ENCODE measurements at regions not wholly inside any gene's neighbourhood (a gene's known extent, or its start where the extent isn't known, plus 50 kb on each side); places are given as distances from the start of the nearest gene placed in this dataset.

DNA sequence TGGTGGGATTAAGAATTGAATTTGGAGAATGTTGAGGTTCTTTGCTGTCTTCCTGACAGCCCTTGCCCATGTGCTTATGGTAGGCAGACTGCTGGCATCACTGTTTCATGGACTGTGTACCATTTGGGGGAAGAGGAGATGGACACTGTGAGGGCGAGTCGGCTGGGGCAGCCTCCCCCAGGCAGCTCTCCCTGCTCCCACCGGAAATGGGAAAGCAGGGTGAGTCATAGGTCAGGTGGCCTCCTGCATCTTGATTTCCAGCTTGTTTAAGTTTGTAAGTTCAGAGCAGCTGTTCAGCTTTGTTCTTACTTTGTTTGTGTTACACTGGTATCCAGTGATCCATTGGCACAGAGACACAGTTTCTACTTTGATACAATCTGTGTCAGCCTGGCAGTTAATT, 87.2 kb upstream of the CNIH3 start:
- H3K4me1 Mint-ChIP-seq = no peaks in the 10 kb centered on the region
- no peaks in the 10 kb centered on the region for H3K9me3 Mint-ChIP-seq
- DNase-seq (no peak), ATAC-seq (ENCODE audit: low read depth in 2 of 2) (no peak)
- no peak overlapping the region for H3K4me3 Mint-ChIP-seq
- H3K36me3 Mint-ChIP-seq = no peaks in the 10 kb centered on the region
- H3K27me3 Mint-ChIP-seq = peaks cover 0 to 11% (median 10%) of the 10 kb centered on the region in 3 donors
- no peak overlapping the region for H3K27ac Mint-ChIP-seq

GRCh38 chr1:224529844-224530243, 86.3 kb upstream of the CNIH3 start:
- Mint-ChIP-seq H3K4me1 (no peaks in the 10 kb centered on the region), H3K9me3 (no peaks in the 10 kb centered on the region), H3K27me3 (peaks cover 0 to 11% (median 10%) of the 10 kb centered on the region in 3 donors), H3K36me3 (no peaks in the 10 kb centered on the region), H3K27ac (no peak overlapping the region), H3K4me3 (no peak overlapping the region)
- DNase-seq (no peak), ATAC-seq (ENCODE audit: low read depth in 2 of 2) (no peak)

DNA sequence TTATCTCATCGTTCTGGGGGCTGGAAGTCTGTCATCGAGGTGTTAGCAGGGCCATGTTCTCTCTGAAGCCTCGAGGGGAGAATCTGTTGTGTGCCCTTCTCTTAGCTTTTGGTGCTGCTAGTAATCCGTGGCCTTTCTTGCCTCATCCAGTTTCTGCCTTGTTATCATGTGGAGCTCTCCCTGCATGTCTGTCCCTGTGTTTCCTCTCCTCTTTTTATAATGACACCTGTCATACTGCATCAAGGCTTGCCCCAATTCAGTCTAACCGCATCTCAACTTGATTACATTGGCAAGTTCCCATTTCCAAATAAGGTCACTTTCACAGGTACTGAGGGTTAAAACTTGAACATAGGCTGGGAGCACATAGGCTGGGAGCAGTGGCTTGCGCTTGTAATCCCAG, 82.6 kb upstream of the CNIH3 start:
- peaks cover 0 to 11% (median 10%) of the 10 kb centered on the region in 3 donors for H3K27me3 Mint-ChIP-seq
- H3K9me3 Mint-ChIP-seq = no peaks in the 10 kb centered on the region

GRCh38 chr1:224534731-224535130, 81.4 kb upstream of the CNIH3 start:
- no peak for ATAC-seq (ENCODE audit: low read depth in 2 of 2)
- Mint-ChIP-seq H3K4me1 (no peaks in the 10 kb centered on the region), H3K9me3 (no peaks in the 10 kb centered on the region)

More for the DNA sequence above, 82.6 kb upstream of the CNIH3 start:
- DNase-seq = no peak
- Mint-ChIP-seq H3K27ac (no peak overlapping the region), H3K4me1 (no peaks in the 10 kb centered on the region), H3K4me3 (no peak overlapping the region), H3K36me3 (no peaks in the 10 kb centered on the region)
- no peak for ATAC-seq (ENCODE audit: low read depth in 2 of 2)

GRCh38 chr1:224535641-224536040, 80.5 kb upstream of the CNIH3 start:
- H3K4me1 Mint-ChIP-seq = no peaks in the 10 kb centered on the region
- no peaks in the 10 kb centered on the region for H3K9me3 Mint-ChIP-seq
- peaks cover 0 to 24% (median 16%) of the 10 kb centered on the region in 3 donors for H3K27me3 Mint-ChIP-seq
- ATAC-seq (ENCODE audit: low read depth in 2 of 2) (no peak), DNase-seq (no peak)
- no peak overlapping the region for H3K27ac Mint-ChIP-seq
- H3K36me3 Mint-ChIP-seq = no peaks in the 10 kb centered on the region
- no peak overlapping the region for H3K4me3 Mint-ChIP-seq

More at GRCh38 chr1:224534731-224535130, 81.4 kb upstream of the CNIH3 start:
- peaks cover 0 to 22% (median 16%) of the 10 kb centered on the region in 3 donors for H3K27me3 Mint-ChIP-seq
- H3K27ac Mint-ChIP-seq = no peak overlapping the region
- no peaks in the 10 kb centered on the region for H3K36me3 Mint-ChIP-seq
- no peak for DNase-seq
- no peak overlapping the region for H3K4me3 Mint-ChIP-seq

GRCh38 chr1:224539971-224540370, 76.1 kb upstream of the CNIH3 start:
- Mint-ChIP-seq H3K27me3 (peaks cover 0 to 17% (median 6%) of the 10 kb centered on the region in 3 donors), H3K36me3 (no peaks in the 10 kb centered on the region), H3K9me3 (no peaks in the 10 kb centered on the region), H3K4me1 (no peaks in the 10 kb centered on the region), H3K4me3 (no peak overlapping the region), H3K27ac (no peak overlapping the region)
- ATAC-seq (ENCODE audit: low read depth in 2 of 2) (no peak), DNase-seq (no peak)

DNA sequence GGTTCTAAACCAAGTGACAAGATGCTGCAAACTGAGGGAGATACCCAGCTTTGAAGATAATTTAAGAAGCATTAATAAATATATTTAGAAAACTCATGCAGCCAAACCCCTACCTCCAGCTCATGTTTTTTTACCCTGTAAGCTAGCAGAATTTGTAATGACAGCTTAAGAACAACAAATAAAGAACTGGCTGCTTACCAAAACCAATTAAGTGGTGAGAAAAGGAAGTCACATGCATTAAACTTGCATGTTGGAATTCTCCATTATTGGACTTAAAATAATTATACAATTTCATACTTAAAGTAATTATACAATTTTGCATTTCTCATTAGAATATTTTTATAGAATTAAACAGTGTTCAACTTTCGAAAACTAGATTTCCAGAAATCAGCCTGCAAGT, 75.6 kb upstream of the CNIH3 start:
- Mint-ChIP-seq H3K9me3 (no peaks in the 10 kb centered on the region), H3K27me3 (peaks cover 0 to 23% (median 6%) of the 10 kb centered on the region in 3 donors), H3K36me3 (no peaks in the 10 kb centered on the region), H3K4me1 (no peaks in the 10 kb centered on the region), H3K4me3 (no peak overlapping the region), H3K27ac (no peak overlapping the region)
- DNase-seq (no peak), ATAC-seq (ENCODE audit: low read depth in 2 of 2) (no peak)

GRCh38 chr1:224541072-224541790, 74.9 kb upstream of the CNIH3 start:
- no peak for DNase-seq
- Mint-ChIP-seq H3K9me3 (no peaks in the 10 kb centered on the region), H3K27me3 (peaks cover 0 to 25% (median 6%) of the 10 kb centered on the region in 3 donors), H3K36me3 (no peaks in the 10 kb centered on the region), H3K4me1 (no peaks in the 10 kb centered on the region), H3K4me3 (no peak overlapping the region), H3K27ac (no peak overlapping the region)
- ATAC-seq (ENCODE audit: low read depth in 2 of 2) = no peak

DNA sequence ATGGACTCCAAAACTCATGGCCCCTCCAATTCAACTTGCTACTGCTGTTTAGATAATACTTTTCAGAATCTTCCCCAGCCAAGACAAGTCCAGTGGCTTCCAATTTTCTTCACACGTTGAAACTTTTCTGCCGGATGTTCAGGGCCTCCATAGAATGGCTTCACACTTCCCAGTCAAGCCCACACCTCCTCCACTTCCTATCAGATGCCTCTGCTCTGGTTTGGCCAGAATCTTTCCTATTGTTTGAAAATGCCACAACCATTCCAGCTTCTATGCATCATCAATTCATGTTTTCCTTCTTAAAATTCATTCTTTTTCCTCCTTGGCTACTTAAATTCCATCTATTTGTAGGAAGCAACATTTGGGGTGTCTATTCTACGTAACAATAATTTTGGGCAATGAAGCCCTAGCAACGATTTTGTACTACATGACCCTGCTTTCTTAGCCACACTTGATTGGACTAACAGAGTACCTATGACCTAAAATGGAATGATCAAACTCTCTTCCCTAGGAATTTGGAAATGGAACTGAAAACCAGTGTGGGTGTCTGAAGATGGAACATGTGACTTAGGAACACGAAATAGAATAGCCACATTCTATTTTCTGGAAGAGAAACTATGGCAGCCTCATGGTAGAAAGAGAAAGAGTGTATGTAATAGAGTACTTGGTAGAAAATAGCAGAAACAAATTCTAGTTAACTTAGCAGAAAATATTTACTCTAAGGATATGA, 74.1 kb upstream of the CNIH3 start:
- peaks cover 0 to 25% (median 6%) of the 10 kb centered on the region in 3 donors for H3K27me3 Mint-ChIP-seq
- ATAC-seq (ENCODE audit: low read depth in 2 of 2) (no peak), DNase-seq (no peak)
- no peaks in the 10 kb centered on the region for H3K36me3 Mint-ChIP-seq
- H3K9me3 Mint-ChIP-seq = no peaks in the 10 kb centered on the region
- no peaks in the 10 kb centered on the region for H3K4me1 Mint-ChIP-seq
- H3K4me3 Mint-ChIP-seq = no peak overlapping the region
- peak overlapping the region in 1 of 6 donors; percentile 23 for H3K27ac Mint-ChIP-seq

- no peaks in the 10 kb centered on the region for H3K36me3 Mint-ChIP-seq
- no peaks in the 10 kb centered on the region for H3K9me3 Mint-ChIP-seq
- DNase-seq (no peak), ATAC-seq (ENCODE audit: low read depth in 2 of 2) (no peak)
- no peak overlapping the region for H3K4me3 Mint-ChIP-seq
- H3K4me1 Mint-ChIP-seq = no peaks in the 10 kb centered on the region
- H3K27me3 Mint-ChIP-seq = peaks cover 0 to 25% (median 6%) of the 10 kb centered on the region in 3 donors
- H3K27ac Mint-ChIP-seq = no peak overlapping the region
These were observed 73.2 kb upstream of the CNIH3 start for GRCh38 chr1:224542783-224543440.

GRCh38 chr1:224543453-224543852, 72.7 kb upstream of the CNIH3 start:
- no peaks in the 10 kb centered on the region for H3K36me3 Mint-ChIP-seq
- DNase-seq (no peak), ATAC-seq (ENCODE audit: low read depth in 2 of 2) (no peak)
- H3K27ac Mint-ChIP-seq = no peak overlapping the region
- H3K4me3 Mint-ChIP-seq = no peak overlapping the region
- no peaks in the 10 kb centered on the region for H3K4me1 Mint-ChIP-seq
- no peaks in the 10 kb centered on the region for H3K9me3 Mint-ChIP-seq
- peaks cover 0 to 25% (median 6%) of the 10 kb centered on the region in 3 donors for H3K27me3 Mint-ChIP-seq

- ATAC-seq (ENCODE audit: low read depth in 2 of 2) (no peak), DNase-seq (no peak)
- no peaks in the 10 kb centered on the region for H3K4me1 Mint-ChIP-seq
- no peaks in the 10 kb centered on the region for H3K36me3 Mint-ChIP-seq
- H3K27ac Mint-ChIP-seq = no peak overlapping the region
- peaks cover 0 to 16% (median 0%) of the 10 kb centered on the region in 3 donors for H3K27me3 Mint-ChIP-seq
- no peak overlapping the region for H3K4me3 Mint-ChIP-seq
- H3K9me3 Mint-ChIP-seq = no peaks in the 10 kb centered on the region
These were observed 71.6 kb upstream of the CNIH3 start for GRCh38 chr1:224544346-224545110.

GRCh38 chr1:224545571-224545970, 70.5 kb upstream of the CNIH3 start:
- Mint-ChIP-seq H3K9me3 (no peaks in the 10 kb centered on the region), H3K36me3 (no peaks in the 10 kb centered on the region), H3K27me3 (peaks cover 0 to 12% (median 0%) of the 10 kb centered on the region in 3 donors), H3K4me1 (no peaks in the 10 kb centered on the region), H3K4me3 (no peak overlapping the region), H3K27ac (no peak overlapping the region)
- no peak for ATAC-seq (ENCODE audit: low read depth in 2 of 2)
- DNase-seq = no peak

All from naive B cell (primary cell).